Neural crest cell (in vitro differentiated cells): ENCODE measurements at regions not wholly inside any gene's neighbourhood (a gene's known extent, or its start where the extent isn't known, plus 50 kb on each side); places are given as distances from the start of the nearest gene placed in this dataset.

Experiments used
- DNase-seq: peaks from one replicate; pipeline ENCODE4 v3.0.0; 2021; ENCODE audit warnings: low read depth, mixed read lengths, low spot score
- H3K27ac Mint-ChIP-seq: one replicate; pipeline ENCODE4 v1.8.0; 2021; ENCODE audit warnings: mild to moderate bottlenecking, mixed read lengths; ENCODE audit not compliant: unreplicated experiment
- H3K27me3 Mint-ChIP-seq: 2 replicates; pipeline ENCODE4 v1.8.0; 2021; ENCODE audit warnings: low read depth, mild to moderate bottlenecking, mixed read lengths
- H3K36me3 Mint-ChIP-seq: 2 replicates; pipeline ENCODE4 v1.8.0; 2021; ENCODE audit warnings: low read depth, mild to moderate bottlenecking, mixed read lengths
- H3K4me1 Mint-ChIP-seq: 2 replicates; pipeline ENCODE4 v1.8.0; 2021; ENCODE audit warnings: mixed read lengths
- H3K4me3 Mint-ChIP-seq: one replicate; pipeline ENCODE4 v1.8.0; 2021; ENCODE audit warnings: mild to moderate bottlenecking, mixed read lengths
- H3K9me3 Mint-ChIP-seq: 2 replicates; pipeline ENCODE4 v1.8.0; 2021; ENCODE audit warnings: mixed read lengths
- CTCF ChIP-seq: fragments of 200-600 bp; sonication (generic); conservative IDR thresholded peaks from 2 replicates; pipeline ENCODE4 v1.5.0; 2021; ENCODE audit warnings: antibody characterized with exemption, mild to moderate bottlenecking

GRCh38 chr12:92403210-92404175 lies 257.8 kb upstream of the BTG1 start:
- Mint-ChIP-seq H3K9me3 (peaks cover 4% of the 10 kb centered on the region), H3K4me1 (peaks cover 11% of the 10 kb centered on the region), H3K27me3 (no peaks in the 10 kb centered on the region), H3K27ac (no peak overlapping the region), H3K36me3 (no peaks in the 10 kb centered on the region), H3K4me3 (no peak overlapping the region)
- DNase-seq = no peak
- no peak for TF ChIP-seq CTCF

- H3K27ac Mint-ChIP-seq = no peak overlapping the region
- TF ChIP-seq CTCF = no peak
- DNase-seq = no peak
- no peaks in the 10 kb centered on the region for H3K36me3 Mint-ChIP-seq
- peaks cover 4% of the 10 kb centered on the region for H3K4me1 Mint-ChIP-seq
- no peak overlapping the region for H3K4me3 Mint-ChIP-seq
- no peaks in the 10 kb centered on the region for H3K27me3 Mint-ChIP-seq
- no peaks in the 10 kb centered on the region for H3K9me3 Mint-ChIP-seq
Measured at GRCh38 chr12:92402415-92402814, 256.8 kb upstream of the BTG1 start.

GRCh38 chr12:92400006-92400405 lies 254.4 kb upstream of the BTG1 start:
- H3K9me3 Mint-ChIP-seq = no peaks in the 10 kb centered on the region
- no peak for TF ChIP-seq CTCF
- peaks cover 3% of the 10 kb centered on the region for H3K36me3 Mint-ChIP-seq
- H3K4me3 Mint-ChIP-seq = no peak overlapping the region
- H3K27ac Mint-ChIP-seq = peak overlapping the region; percentile 15
- H3K4me1 Mint-ChIP-seq = no peaks in the 10 kb centered on the region
- DNase-seq = no peak
- H3K27me3 Mint-ChIP-seq = no peaks in the 10 kb centered on the region

GRCh38 chr12:92398565-92399309 lies 253.1 kb upstream of the BTG1 start:
- H3K4me3 Mint-ChIP-seq = no peak overlapping the region
- peaks cover 12% of the 10 kb centered on the region for H3K36me3 Mint-ChIP-seq
- H3K9me3 Mint-ChIP-seq = peaks cover 11% of the 10 kb centered on the region
- no peaks in the 10 kb centered on the region for H3K27me3 Mint-ChIP-seq
- no peaks in the 10 kb centered on the region for H3K4me1 Mint-ChIP-seq
- no peak for TF ChIP-seq CTCF
- peak overlapping the region; percentile 47 for H3K27ac Mint-ChIP-seq
- no peak for DNase-seq

- DNase-seq = no peak
- Mint-ChIP-seq H3K9me3 (peaks cover 22% of the 10 kb centered on the region), H3K27ac (peak overlapping the region; percentile 46), H3K27me3 (no peaks in the 10 kb centered on the region), H3K4me3 (no peak overlapping the region), H3K4me1 (no peaks in the 10 kb centered on the region), H3K36me3 (peaks cover 26% of the 10 kb centered on the region)
- TF ChIP-seq CTCF = no peak
Measured at GRCh38 chr12:92396647-92397252, 251.1 kb upstream of the BTG1 start.
